Ramos (cell line): ENCODE measurements at regions not wholly inside any gene's neighbourhood (a gene's known extent, or its start where the extent isn't known, plus 50 kb on each side); places are given as distances from the start of the nearest gene placed in this dataset.
"Not testable (repeated sequence)": the region's sequence is repeated elsewhere in the genome, so short reads cannot be mapped to it uniquely, and the experiment has no call there.

Source experiments
- in situ Hi-C: fragments of 300-500 bp; cut with MboI; formaldehyde crosslinking; loops from one replicate; pipeline ENCODE4 v1.14.3; 2022; ENCODE audit warnings: low sequenced_read_pairs; ENCODE audit not compliant: unreplicated experiment

DNA sequence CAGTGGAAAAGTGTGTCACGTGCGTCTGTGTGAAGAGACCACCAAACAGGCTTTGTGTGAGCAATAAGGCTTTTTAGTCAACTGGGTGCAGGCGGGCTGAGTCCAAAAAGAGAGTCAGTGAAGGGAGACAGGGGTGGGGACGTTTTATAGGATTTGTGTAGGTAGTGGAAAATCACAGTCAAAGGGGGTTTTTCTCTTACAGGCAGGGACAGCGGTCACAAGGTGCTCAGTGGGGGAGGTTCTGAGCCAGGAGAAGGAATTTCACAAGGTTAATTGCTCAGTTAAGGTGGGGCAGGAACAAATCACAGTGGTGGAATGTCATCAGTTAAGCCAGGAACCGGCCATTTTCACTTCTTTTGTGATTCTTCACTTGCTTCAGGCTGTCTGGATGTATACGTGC, 141.1 kb upstream of the KCNK1 start:
- in situ Hi-C loops, result not testable (repeated sequence)

DNA sequence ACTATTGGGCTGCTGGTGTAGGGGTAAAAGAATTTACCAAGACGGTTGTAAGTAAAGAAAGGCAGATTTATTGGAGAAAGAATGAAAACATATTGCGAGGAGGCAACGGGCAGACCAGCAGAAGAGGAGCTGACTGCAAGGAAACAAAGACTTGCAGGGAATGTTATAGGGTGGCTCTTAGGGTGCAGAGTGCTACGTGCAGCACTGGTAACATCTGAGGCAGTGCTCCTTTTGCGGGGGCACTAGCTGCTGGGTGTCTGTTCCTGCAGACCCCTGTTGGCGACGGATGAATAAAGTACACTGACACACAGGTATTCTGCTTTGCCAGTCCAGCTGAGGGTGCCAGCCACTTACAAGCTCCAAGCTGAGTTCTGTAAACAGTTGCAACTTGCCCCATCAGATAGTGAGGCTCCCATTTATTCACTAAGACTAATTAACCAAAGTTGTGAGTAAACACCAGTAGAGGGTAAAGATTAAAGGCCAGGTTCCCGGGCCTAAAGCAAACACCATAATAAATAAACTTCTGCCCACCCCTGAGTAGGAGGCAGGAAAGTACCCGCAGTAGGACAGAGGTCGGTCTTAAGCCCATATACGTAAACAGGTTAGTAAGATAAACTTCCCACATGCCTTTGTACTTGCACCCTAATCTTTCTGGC, 140.2 kb upstream of the KCNK1 start:
- in situ Hi-C loops, result no loop called here

GRCh38 chr1:233477359-233477758, 136.5 kb upstream of the KCNK1 start:
- in situ Hi-C loops, result no loop called here

- in situ Hi-C loops, result no loop called here
These were observed 135.3 kb upstream of the KCNK1 start for GRCh38 chr1:233478611-233479010.

DNA sequence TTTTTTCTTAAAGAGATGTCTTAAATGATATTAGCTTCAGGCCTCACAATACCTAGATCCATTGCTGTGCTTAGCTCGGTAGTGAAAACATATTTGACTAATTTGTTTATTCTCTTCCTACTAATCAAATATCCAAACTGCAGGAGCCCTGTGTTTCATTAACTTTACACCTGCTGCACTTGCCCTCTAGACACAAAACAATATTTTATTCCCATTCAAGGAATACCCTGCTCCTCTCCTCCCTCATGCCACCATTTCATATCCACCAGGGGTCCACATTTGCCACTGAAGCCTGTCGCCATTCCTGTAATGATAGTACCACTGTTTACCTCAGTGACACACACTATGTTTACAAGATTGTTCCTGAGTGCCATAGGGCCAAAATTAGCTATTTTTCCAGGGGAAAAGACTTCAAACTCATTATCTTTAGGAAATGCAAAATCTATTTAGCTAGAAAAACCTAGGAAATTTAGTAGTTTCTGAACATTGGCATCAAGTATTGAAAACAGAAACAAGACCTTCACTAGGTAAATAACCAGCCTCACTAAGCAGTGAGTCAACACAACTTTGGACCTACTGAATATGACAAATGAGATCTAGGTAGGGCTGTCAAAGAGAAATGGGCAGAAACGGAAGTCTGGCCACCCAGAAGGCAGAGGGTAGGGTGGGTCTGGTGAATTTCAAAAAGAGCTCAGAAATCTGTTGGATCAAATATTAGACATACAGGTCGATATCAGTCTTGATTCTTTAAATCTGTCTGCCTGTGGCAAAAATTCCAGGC, 134.6 kb upstream of the KCNK1 start:
- in situ Hi-C loops, result no loop called here

- in situ Hi-C loops, result no loop called here
These were observed 133.7 kb upstream of the KCNK1 start for GRCh38 chr1:233480198-233480597.

DNA sequence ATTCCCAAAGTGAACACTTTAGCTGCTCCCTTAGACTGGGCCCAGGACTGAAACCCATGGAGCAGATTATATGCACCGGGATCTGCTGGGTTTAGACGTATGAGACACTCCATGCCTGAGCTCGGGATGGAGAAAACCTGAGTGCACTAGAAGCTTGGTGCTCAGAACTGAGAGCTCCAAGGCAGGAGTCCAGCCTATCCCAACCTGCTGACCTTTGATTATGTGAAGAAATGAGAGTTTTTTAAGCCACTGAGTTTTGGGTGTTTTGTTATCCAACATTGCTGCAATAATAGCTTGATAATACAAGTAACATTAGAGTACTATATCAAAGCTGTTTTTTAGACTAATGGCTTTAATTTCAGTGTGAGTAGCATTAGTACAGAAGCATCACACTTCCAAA, 131.5 kb upstream of the KCNK1 start:
- in situ Hi-C loops, result no loop called here

DNA sequence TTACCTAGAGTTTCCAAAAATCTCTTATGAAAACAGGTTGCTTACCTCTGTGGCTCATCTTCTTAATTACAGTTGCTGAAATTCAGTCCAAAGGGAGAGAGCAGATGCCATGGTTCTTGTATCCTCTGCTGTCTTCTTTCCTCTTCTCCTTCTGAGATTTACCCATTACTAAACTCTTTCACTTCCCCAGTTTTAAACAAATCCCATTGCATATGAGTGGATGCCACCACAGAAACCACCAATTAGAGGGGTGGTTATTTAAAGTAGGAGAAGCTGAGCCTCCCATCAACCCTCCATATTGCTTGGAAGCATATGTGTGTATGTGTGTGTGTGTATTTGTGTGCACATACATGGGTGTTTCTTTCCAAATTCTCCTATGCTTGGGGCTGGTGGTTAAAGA, 128.5 kb upstream of the KCNK1 start:
- in situ Hi-C loops, result no loop called here

GRCh38 chr1:233485809-233486398, 128.0 kb upstream of the KCNK1 start:
- in situ Hi-C loops, result no loop called here

DNA sequence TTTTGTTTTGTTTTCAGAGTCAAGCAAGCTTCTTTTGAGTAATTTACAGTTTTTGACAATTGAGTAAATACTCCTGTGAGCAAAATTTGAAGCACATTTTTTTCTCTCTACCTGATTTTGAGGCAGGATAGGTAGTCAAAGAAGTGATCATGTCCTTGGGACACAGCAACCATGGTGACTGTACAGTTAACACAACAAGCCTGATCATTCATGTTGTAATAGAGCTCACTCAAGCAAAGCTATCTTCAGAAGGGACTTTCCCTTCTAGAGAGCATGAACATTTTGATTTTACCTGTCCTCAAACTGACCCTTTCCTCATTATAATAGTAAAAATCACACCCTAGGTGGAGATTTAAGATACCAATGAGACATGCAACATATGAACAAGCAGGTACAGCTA, 126.5 kb upstream of the KCNK1 start:
- in situ Hi-C loops, result no loop called here

- in situ Hi-C loops, result no loop called here
These were observed 124.5 kb upstream of the KCNK1 start for GRCh38 chr1:233489411-233489810.

DNA sequence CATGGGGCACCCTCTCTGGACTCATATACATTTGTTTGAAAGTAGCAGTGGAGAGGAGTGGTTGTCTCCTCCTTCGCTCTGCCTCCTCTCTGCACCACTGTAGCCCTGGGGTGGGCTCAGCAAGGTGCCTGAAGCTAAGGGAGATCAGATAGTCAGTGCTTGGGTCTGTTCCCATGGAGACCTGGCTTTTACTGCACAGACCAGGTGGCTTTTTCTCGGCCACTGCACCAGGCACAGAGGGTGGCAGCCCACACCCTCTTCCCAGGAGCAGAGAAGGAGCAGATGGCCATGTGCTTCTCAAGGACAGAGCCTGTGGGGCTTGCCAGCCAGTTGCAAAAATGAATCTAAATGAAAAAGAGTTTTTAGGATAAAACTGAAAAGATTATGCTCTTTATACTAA, 123.4 kb upstream of the KCNK1 start:
- in situ Hi-C loops, result no loop called here

DNA sequence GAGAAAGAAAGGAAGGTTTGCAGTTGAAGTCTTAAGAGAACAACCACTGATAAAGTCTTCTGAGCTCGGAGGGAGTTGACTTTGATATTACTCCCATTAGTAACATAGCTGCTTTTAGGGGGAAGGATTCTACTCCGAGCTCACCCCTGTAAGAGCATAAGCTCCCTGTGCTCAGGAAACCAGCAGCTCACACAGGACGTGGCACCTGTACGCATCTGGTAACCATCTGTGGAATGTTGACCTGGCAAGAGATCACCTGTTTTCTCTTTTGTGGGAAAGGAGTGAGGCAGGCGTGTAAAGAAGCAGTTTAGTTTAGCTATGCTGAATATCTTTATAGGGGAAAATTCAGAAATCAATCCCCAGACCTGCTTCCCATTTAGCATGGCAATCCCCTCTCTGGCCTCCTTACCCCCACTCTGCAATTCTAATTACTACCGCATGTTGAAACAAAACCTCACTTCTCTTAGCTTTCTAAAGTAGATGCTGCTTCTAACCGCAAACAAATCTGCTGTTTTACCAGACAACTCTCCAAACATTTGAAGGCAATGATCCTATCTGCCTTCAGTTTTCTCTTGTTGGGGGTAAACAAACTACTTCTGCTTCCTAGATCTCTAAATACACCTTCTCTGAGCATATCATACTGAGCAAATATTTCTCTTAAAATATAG, 121.8 kb upstream of the KCNK1 start:
- in situ Hi-C loops, result no loop called here

DNA sequence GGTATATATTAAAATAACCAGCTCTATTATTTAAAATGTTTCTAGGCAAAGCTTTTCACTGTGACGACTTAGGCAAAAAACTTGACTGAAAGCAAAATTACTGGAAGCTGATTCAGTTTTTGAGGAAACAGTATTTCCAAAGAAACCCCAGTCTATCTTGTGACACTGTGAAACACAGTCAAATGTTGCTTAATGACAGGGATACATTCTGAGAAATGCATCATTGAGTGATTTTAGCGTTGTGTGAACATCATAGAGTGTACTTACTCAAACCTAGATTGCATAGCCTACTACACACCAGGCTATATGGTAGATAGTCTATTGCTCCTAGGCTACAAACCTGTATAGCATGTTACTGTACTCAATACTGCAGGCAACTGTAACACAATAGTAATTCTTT, 116.9 kb upstream of the KCNK1 start:
- in situ Hi-C loops, result no loop called here

GRCh38 chr1:233497679-233498078, 116.2 kb upstream of the KCNK1 start:
- in situ Hi-C loops, result no loop called here

DNA sequence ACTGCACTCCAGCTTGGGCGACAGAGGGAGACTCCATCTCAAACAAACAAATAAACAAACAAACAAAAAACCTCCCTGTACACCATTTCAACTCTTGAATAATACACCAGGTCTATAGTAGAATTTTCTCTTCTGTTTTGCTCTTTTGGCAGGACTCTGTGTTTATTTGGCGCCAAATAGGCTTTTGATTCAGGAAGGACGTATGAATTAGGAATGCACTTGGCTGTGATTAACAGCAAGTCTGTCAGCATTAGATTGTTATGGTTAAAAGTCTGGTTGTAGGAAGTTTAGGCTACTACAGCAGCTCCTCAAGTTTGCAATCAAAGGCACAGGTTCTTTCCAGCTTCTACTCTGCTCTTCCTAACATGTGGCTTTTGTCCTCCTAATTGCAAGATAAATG, 113.8 kb upstream of the KCNK1 start:
- in situ Hi-C loops, result no loop called here

- in situ Hi-C loops, result no loop called here
These were observed 110.4 kb upstream of the KCNK1 start for GRCh38 chr1:233503366-233503954.

DNA sequence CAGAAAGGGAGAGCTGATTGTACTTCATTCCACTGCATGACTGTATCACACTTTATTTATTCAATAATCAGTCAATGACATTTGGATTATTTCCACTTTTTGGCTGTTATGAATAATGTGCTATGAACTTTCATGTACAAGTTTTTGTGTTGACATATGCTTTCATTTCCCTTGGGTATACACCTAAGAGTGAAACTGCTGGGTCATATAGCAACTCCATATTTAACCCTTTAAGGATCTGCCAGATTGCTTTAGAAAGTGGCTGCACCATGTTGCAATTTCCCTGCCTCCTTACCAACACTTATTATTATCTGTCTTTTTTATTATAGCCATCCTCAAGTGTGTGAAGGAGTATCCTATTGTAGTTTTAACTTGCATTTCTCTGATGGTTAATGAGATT, 108.8 kb upstream of the KCNK1 start:
- in situ Hi-C loops, result no loop called here

- in situ Hi-C loops, result not testable (repeated sequence)
These were observed 108.0 kb upstream of the KCNK1 start for GRCh38 chr1:233505889-233506288.

DNA sequence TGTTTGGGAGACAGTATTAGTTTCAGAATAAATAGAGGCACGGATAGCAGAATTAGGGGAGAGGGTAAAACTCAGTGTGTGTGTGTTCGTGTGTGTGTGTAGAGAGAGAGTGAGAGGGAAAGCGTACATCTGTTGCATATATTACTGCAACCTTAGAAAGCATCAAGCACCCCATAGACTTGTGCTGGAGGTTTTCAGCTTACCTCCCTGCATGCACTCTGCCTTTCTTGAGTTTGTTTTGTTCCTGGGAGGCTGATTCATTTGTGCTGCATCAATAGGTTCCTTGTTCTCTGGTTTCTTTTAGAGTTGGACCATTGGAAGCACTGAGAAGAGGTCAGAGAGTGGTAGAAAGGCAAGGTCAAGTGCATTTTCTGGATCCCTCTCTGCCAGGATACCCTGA, 104.4 kb upstream of the KCNK1 start:
- in situ Hi-C loops, result no loop called here

DNA sequence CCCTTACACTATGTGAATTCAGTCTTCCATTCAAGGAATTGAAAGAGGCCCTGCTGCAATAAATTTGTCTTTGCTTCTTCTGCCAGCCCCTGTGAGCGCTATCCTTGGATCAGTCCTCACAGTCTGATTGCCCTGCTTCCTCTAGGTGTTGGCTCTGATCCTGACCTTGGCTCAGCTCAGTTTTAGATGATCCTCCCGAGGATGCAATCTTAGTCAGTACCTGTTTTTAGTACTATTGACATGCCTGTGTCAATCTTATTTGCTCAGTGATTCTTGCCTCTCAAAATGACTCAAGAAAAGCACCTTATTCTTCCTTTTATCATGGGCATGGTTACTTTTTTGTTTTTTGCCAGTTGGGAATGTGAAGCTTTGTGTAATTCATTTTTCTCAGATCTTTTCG, 101.4 kb upstream of the KCNK1 start:
- in situ Hi-C loops, result loop anchor here (10.0 kb wide), 1 partner anchor 282 kb away; no protein-coding TSS in a partner anchor
